ENCODE measurements at regions not wholly inside any gene's neighbourhood (a gene's known extent, or its start where the extent isn't known, plus 50 kb on each side); places are given as distances from the start of the nearest gene placed in this dataset.

DNA sequence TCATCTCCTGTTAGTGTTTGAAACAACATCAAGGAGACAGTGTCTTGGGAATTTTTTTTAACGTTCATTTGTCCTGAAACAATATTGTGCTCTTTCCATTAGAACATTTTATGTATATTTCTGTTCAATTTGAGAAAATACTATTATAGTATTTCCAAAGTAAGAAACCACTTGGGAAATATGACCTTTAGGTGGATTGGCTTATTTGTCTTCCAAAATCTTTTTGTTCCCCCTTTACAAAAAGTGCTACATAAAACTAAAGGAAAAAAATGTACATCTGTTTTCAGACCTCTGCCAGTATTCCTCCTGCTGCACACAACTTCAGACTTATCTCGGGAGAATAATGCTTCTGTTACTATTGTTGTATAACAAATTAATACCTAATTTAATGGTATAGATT lies 165.9 kb upstream of the AGTR1 start:
- DNase-seq (ENCODE audit: low spot score in 2 of 2): no peak
- Histone ChIP-seq H3K4me3 (no peak overlapping the region), H3K27me3 (no peaks in the 10 kb centered on the region), H3K27ac (no peak overlapping the region), H3K4me1 (peaks cover 0 to 14% (median 0%) of the 10 kb centered on the region in 4 donors), H3K36me3 (no peaks in the 10 kb centered on the region), H3K9me3 (peaks cover 0 to 5% (median 5%) of the 10 kb centered on the region in 4 donors)
- TF ChIP-seq, protein P1, sequence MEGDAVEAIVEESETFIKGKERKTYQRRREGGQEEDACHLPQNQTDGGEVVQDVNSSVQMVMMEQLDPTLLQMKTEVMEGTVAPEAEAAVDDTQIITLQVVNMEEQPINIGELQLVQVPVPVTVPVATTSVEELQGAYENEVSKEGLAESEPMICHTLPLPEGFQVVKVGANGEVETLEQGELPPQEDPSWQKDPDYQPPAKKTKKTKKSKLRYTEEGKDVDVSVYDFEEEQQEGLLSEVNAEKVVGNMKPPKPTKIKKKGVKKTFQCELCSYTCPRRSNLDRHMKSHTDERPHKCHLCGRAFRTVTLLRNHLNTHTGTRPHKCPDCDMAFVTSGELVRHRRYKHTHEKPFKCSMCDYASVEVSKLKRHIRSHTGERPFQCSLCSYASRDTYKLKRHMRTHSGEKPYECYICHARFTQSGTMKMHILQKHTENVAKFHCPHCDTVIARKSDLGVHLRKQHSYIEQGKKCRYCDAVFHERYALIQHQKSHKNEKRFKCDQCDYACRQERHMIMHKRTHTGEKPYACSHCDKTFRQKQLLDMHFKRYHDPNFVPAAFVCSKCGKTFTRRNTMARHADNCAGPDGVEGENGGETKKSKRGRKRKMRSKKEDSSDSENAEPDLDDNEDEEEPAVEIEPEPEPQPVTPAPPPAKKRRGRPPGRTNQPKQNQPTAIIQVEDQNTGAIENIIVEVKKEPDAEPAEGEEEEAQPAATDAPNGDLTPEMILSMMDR (IDR thresholded peaks at IDR 0.05): no peak
- WGBS, 2 donors: 71 to 73% methylated on average over 2 of the region's 2 CpGs

- H3K4me3 ChIP-seq: no peak overlapping the region
- H3K27me3 ChIP-seq: no peaks in the 10 kb centered on the region
- peaks cover 0 to 14% (median 0%) of the 10 kb centered on the region in 4 donors for H3K4me1 ChIP-seq
- no peaks in the 10 kb centered on the region for H3K36me3 ChIP-seq
- H3K27ac ChIP-seq: no peak overlapping the region
- peaks cover 0 to 5% (median 3%) of the 10 kb centered on the region in 4 donors for H3K9me3 ChIP-seq
- no peak for DNase-seq (ENCODE audit: low spot score in 2 of 2)
- WGBS, 2 donors: 85 to 90% methylated on average over 2 of the region's 2 CpGs
- TF ChIP-seq EP300 (IDR thresholded peaks at IDR 0.05) (no peak), POLR2A (IDR thresholded peaks at IDR 0.05) (no peak)
- TF ChIP-seq, protein P1 (IDR thresholded peaks at IDR 0.05): no peak
These were observed 165.4 kb upstream of the AGTR1 start for GRCh38 chr3:148532326-148532725.

- peaks cover 0 to 5% (median 0%) of the 10 kb centered on the region in 4 donors for H3K9me3 ChIP-seq
- no peak for DNase-seq (ENCODE audit: low spot score in 2 of 2)
- no peak for TF ChIP-seq EP300 (IDR thresholded peaks at IDR 0.05)
- no peak for TF ChIP-seq POLR2A (IDR thresholded peaks at IDR 0.05)
- TF ChIP-seq, protein P1 (IDR thresholded peaks at IDR 0.05): no peak
- H3K27me3 ChIP-seq: no peaks in the 10 kb centered on the region
- peaks cover 0 to 14% (median 0%) of the 10 kb centered on the region in 4 donors for H3K4me1 ChIP-seq
- H3K36me3 ChIP-seq: no peaks in the 10 kb centered on the region
- WGBS, 2 donors: 72 to 79% methylated on average over 3 of the region's 3 CpGs
- no peak overlapping the region for H3K27ac ChIP-seq
- no peak overlapping the region for H3K4me3 ChIP-seq
These were observed 164.9 kb upstream of the AGTR1 start for GRCh38 chr3:148532774-148533173.

- no peak overlapping the region for H3K27ac ChIP-seq
- H3K27me3 ChIP-seq: no peaks in the 10 kb centered on the region
- WGBS, 2 donors: 81 to 85% methylated on average over 5 of the region's 5 CpGs
These were observed 163.4 kb upstream of the AGTR1 start for GRCh38 chr3:148534089-148534988.

GRCh38 chr3:148535001-148535400 lies 162.7 kb upstream of the AGTR1 start:
- Histone ChIP-seq H3K4me3 (no peak overlapping the region), H3K9me3 (peaks cover 0 to 5% (median 0%) of the 10 kb centered on the region in 4 donors), H3K27ac (no peak overlapping the region), H3K36me3 (no peaks in the 10 kb centered on the region), H3K27me3 (no peaks in the 10 kb centered on the region), H3K4me1 (no peaks in the 10 kb centered on the region)
- no peak for DNase-seq (ENCODE audit: low spot score in 2 of 2)
- no peak for TF ChIP-seq POLR2A (IDR thresholded peaks at IDR 0.05)
- TF ChIP-seq, protein P1 (IDR thresholded peaks at IDR 0.05): no peak
- no peak for TF ChIP-seq EP300 (IDR thresholded peaks at IDR 0.05)
- 48 to 51% methylated on average over 1 of the region's 1 CpG for WGBS, 2 donors

More at GRCh38 chr3:148534089-148534988, 163.4 kb upstream of the AGTR1 start:
- TF ChIP-seq, protein P1 (IDR thresholded peaks at IDR 0.05): no peak
- TF ChIP-seq POLR2A (IDR thresholded peaks at IDR 0.05) (no peak), EP300 (IDR thresholded peaks at IDR 0.05) (no peak)
- Histone ChIP-seq H3K4me1 (peaks cover 0 to 4% (median 0%) of the 10 kb centered on the region in 4 donors), H3K4me3 (no peak overlapping the region), H3K9me3 (peaks cover 0 to 5% (median 0%) of the 10 kb centered on the region in 4 donors), H3K36me3 (no peaks in the 10 kb centered on the region)
- DNase-seq (ENCODE audit: low spot score in 2 of 2): no peak
